Left lobe of liver (tissue), 2 donors: ENCODE measurements at regions not wholly inside any gene's neighbourhood (a gene's known extent, or its start where the extent isn't known, plus 50 kb on each side); places are given as distances from the start of the nearest gene placed in this dataset.
A peak's percentile ranks its signal among the peaks of the same experiment; 100 is the strongest.
"Not testable (repeated sequence)": the region's sequence is repeated elsewhere in the genome, so short reads cannot be mapped to it uniquely, and the experiment has no call there.

Experiments
- ATAC-seq: fragments of 200-7000 bp; cut with Tn5 transposase; one replicate; pipeline ENCODE4 v1.9.1; 2020; ENCODE audit warnings: mild to moderate bottlenecking, moderate library complexity
- DNase-seq: peaks from one replicate; pipeline ENCODE4 v3.0.0-alpha.2; 2020; ENCODE audit warnings: low spot score
- donor health status: DM: no; HTN: no; CAD: no; lungs with moderate emphysema.
- donor health status: DM: no; HTN: yes; CAD: no.

GRCh38 chr4:9110700-9111099, 59.5 kb upstream of the FAM90A26 start:
- DNase-seq, ATAC-seq: not testable (repeated sequence)

GRCh38 chr4:9103148-9103524, 67.1 kb upstream of the FAM90A26 start:
- not testable (repeated sequence) for DNase-seq, ATAC-seq

- not testable (repeated sequence) for DNase-seq, ATAC-seq
Measured at GRCh38 chr4:9102471-9103147, 67.6 kb upstream of the FAM90A26 start.

DNA sequence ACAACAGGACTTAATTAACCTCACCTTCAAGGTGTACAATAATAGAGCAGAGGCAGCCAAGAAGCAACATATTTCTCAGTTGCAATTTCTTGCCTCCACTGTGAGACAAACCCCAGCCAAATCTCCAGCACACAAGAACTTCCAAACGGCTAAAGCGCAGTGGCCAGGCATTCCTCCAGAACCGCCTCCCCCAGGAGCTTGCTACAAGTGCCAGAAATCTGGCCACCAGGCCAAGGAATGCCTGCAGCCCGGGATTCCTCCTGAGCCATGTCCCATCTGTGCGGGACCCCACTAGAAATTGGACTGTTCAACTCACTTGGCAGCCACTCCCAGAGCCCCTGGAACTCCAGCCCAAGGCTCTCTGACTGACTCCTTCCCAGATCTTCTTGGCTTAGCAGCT, 73.9 kb upstream of the FAM90A26 start:
- not testable (repeated sequence) for ATAC-seq, DNase-seq

DNA sequence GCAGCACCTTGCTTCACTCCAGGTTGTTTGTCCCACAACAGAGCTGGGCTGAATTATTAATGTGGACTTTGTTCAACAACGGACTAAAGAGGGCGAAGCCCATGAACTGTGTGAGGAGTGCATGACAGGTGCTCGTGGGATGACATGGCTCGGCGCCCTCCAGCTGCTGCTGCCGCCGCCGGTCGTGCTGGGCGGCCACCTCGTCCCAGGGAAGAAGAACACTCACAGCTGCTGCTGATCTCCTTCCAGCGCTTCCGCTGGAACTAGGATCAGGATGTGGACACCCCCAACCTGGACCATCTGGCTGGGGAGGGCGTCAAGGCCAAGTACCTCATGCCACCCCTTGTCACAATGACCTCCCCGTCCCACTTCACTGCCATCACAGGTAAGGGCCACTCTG, 91.4 kb upstream of the FAM90A26 start:
- not testable (repeated sequence) for DNase-seq, ATAC-seq

- DNase-seq, result not testable (repeated sequence)
Measured at GRCh38 chr4:9076974-9077373, 93.2 kb upstream of the FAM90A26 start.

GRCh38 chr4:9076486-9076885, 93.7 kb upstream of the FAM90A26 start:
- DNase-seq, ATAC-seq: not testable (repeated sequence)

More at GRCh38 chr4:9076974-9077373, 93.2 kb upstream of the FAM90A26 start:
- not testable (repeated sequence) for ATAC-seq

DNA sequence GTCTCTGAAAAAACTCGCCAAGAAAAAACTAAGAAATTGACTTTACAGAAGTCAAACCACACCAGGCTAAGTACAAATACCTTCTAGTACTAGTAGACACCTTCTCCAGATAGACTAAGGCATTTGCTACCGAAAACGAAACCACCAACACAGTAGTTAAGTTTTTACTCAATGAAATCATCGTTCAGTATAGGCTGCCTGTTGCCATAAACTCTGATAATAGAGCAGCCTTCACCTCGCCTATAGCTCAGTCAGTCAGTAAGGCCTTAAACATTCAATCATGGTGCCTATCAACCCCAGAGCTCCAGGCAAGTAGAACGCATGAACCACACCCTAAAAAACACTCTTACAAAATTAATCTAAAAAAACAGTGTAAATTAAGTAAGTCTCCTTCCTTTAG, 96.8 kb upstream of the FAM90A26 start:
- not testable (repeated sequence) for DNase-seq, ATAC-seq

DNA sequence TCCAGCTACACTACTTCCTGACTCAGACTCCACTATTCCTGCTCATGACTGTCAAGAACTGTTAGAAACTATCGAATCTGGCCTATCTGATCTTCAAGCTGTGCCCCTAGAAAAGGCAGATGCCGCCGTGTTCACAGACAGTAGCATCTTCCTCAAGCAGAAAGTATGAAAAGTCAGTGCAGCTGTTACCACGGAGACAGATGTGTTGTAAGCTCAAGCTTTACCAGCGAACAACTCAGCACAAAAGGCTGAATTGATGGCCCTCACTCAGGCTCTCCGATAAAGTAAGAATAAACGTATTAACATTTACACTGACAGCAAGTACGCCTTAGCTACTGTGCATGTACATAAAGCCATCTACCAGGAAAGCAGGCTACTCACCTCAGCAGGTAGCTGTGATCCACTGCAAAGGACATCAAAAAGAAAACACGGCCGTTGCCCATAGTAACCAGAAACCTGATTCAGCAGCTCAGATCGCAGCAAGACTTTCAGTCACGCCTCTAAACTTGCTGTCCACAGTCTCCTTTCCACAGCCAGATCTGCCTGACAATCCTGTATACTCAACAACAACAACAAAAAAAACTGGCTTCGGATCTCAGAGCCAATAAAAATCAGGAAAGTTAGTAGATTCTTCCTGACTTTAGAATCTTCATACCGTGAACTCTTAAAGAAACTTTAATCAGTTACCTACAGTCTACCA, 97.5 kb upstream of the FAM90A26 start:
- ATAC-seq, DNase-seq: not testable (repeated sequence)

- not testable (repeated sequence) for DNase-seq
Measured at GRCh38 chr4:9067923-9068322, 102.3 kb upstream of the FAM90A26 start.

DNA sequence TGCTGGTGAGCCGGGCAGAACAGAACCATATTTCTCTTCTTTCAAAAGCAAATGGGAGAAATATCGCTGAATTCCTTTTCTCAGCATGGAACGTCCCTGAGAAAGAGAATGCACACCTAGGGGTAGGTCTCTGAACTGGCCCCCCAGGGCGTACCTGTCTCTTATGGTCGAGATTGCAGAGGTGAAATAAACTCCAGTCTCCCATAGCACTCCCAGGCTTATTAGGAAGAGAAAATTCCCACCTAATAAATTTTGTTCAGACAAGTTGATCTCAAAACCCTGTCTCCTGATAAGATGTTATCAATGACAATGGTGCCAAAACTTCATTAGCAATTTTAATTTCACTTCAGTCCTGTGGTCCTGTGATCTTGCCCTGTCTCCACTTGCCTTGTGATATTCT, 106.6 kb upstream of the FAM90A26 start:
- not testable (repeated sequence) for ATAC-seq

More at GRCh38 chr4:9067923-9068322, 102.3 kb upstream of the FAM90A26 start:
- ATAC-seq, result not testable (repeated sequence)

DNA sequence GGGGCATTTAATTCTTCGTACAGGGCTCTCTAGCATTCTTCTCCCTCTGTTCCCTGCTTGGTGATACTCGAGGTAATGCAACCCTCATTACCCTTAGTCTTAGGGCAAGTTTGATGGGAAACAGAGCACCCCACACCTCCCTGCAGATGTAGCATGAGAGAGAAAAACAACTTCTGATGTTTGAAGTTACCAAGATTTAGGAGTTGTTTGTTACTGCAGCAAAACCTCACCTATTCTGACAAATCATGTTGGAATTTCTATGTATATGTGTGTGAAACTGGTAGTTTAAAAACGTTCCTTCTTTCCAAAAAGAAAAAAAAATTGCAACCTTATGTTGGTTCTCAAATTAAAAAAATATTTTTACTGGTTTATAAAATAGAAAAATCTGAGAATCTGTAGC, 145.3 kb upstream of the FAM90A26 start:
- DNase-seq, ATAC-seq: not testable (repeated sequence)

More for the DNA sequence above, 106.6 kb upstream of the FAM90A26 start:
- DNase-seq, result not testable (repeated sequence)

DNA sequence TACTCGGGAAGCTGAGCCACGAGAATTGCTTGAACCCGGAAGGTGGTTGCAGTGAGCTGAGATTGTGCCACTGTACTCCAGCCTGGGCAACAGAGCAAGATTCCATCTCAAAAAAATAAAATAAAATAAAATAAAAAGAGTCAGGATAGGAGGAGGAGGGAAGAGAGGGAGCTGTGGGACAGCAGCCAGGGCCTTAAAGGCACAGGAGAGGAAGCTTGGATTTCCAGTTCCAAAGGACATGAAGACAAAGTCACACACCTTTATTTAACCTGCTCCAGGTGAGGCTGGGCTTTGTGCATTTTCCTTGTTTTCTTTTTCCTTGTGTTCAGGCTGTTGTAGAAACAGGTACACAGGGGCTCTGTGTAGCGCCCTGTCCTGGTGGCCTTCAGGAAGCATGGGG, 138.2 kb upstream of the HMX1 start:
- not testable (repeated sequence) for ATAC-seq, DNase-seq

- DNase-seq, ATAC-seq: not testable (repeated sequence)
Measured at GRCh38 chr4:9008407-9008806, 136.8 kb upstream of the HMX1 start.

GRCh38 chr4:9001153-9001552, 129.5 kb upstream of the HMX1 start:
- ATAC-seq, DNase-seq: not testable (repeated sequence)

DNA sequence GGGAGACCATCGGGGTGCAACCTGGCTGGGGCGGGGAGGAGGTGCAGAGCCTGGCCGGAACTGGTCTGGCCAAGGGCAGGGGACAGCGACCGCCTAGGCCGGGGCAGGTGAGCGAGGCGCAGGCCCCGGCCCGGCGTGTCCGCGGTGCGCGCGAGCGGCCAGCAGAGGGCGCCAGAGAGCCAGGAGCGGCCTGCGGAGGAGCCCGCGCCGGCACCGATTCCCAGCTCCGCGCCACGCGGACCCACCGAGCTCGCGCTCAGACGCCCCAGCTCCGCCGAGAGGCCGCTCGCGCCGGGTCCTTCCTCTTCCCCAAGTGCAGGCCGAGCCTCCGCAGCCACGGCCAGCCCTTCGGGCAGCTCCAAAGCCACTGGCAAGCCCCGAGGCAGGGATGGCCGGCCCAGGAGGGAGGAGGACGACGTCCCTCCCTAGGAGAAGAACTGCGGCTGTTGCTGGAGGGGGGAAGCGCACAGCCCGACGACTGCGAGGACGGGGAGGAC, 128.9 kb upstream of the HMX1 start:
- DNase-seq (peak; percentile 62), ATAC-seq (peak; percentile 76)

GRCh38 chr4:8992981-8993380, 121.3 kb upstream of the HMX1 start:
- not testable (repeated sequence) for DNase-seq, ATAC-seq

- not testable (repeated sequence) for DNase-seq, ATAC-seq
Measured at GRCh38 chr4:8991449-8991848, 119.8 kb upstream of the HMX1 start.

- ATAC-seq, DNase-seq: not testable (repeated sequence)
Measured at GRCh38 chr4:8990341-8990740, 118.7 kb upstream of the HMX1 start.

GRCh38 chr4:8985786-8986185, 114.1 kb upstream of the HMX1 start:
- ATAC-seq, DNase-seq: not testable (repeated sequence)

- not testable (repeated sequence) for ATAC-seq, DNase-seq
Measured at GRCh38 chr4:8984641-8985040, 113.0 kb upstream of the HMX1 start.
